SK-N-SH (cell line): ENCODE measurements at regions not wholly inside any gene's neighbourhood (a gene's known extent, or its start where the extent isn't known, plus 50 kb on each side); places are given as distances from the start of the nearest gene placed in this dataset.
"Not testable (repeated sequence)": the region's sequence is repeated elsewhere in the genome, so short reads cannot be mapped to it uniquely, and the experiment has no call there.

Source experiments
- CTCF ChIP-seq: fragments of 200-600 bp; sonication (generic); IDR thresholded peaks from 2 replicates; pipeline ENCODE4 v1.6.1; 2017; ENCODE audit warnings: antibody characterized with exemption, mild to moderate bottlenecking, moderate library complexity
- MAX ChIP-seq: IDR thresholded peaks from 2 replicates; pipeline ENCODE4 v1.4.0; 2012; ENCODE audit warnings: low read depth
- REST ChIP-seq: IDR thresholded peaks from 2 replicates; pipeline ENCODE4 v1.6.1; 2012; ENCODE audit warnings: mild to moderate bottlenecking, low read depth, low read length, moderate library complexity
- USF1 ChIP-seq: IDR thresholded peaks from 2 replicates; pipeline ENCODE4 v1.4.0; 2012; ENCODE audit warnings: low read depth, borderline replicate concordance

- TF ChIP-seq REST, CTCF, MAX, USF1: not testable (repeated sequence)
Measured at GRCh38 chr12:14101556-14101955, 120.2 kb upstream of the GRIN2B start.
